Gastrocnemius medialis (tissue), 4 donors: ENCODE measurements at regions not wholly inside any gene's neighbourhood (a gene's known extent, or its start where the extent isn't known, plus 50 kb on each side); places are given as distances from the start of the nearest gene placed in this dataset.

Experiments used
- POLR2A ChIP-seq, 2 donors: fragments of 450-650 bp; IDR thresholded peaks; one replicate each; pipeline ENCODE4 v1.6.1; 2017; ENCODE audit warnings: antibody characterized with exemption in 2 of 2, mild to moderate bottlenecking in 2 of 2, moderate library complexity in 2 of 2
- TF ChIP-seq, protein P1 (sequence below), 5 experiments: fragments of 450-650 bp in 3 of 5; fragments of 200-600 bp in 2 of 5; sonication (generic) in 2 of 5; IDR thresholded peaks in 4 of 5; conservative IDR thresholded peaks in 1 of 5; 1 replicate in 4 of 5; 2 replicates in 1 of 5; pipeline ENCODE4 v1.5.1; 2016 to 2019; ENCODE audit warnings: antibody characterized with exemption in 5 of 5, mild to moderate bottlenecking in 3 of 5, moderate library complexity in 3 of 5

DNA sequence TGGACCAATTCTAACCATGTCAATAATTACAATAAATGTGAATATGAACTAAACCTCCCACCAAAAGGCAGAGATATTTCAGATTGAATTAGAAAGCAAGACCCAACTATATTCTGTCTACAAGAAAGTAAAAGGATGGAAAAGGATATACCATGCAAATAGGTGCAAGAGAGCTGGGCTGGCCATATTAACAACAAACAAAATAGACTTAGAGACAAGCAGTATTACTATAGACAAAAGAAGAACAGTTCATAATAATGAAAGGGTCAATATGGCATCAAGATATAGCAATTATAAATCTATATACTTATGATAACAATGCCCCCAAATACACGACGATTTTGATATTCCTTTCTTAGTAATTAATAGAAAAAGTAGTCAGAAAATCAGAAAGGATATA is 67.3 kb upstream of the IFFO2 start:
- TF ChIP-seq, protein P1, sequence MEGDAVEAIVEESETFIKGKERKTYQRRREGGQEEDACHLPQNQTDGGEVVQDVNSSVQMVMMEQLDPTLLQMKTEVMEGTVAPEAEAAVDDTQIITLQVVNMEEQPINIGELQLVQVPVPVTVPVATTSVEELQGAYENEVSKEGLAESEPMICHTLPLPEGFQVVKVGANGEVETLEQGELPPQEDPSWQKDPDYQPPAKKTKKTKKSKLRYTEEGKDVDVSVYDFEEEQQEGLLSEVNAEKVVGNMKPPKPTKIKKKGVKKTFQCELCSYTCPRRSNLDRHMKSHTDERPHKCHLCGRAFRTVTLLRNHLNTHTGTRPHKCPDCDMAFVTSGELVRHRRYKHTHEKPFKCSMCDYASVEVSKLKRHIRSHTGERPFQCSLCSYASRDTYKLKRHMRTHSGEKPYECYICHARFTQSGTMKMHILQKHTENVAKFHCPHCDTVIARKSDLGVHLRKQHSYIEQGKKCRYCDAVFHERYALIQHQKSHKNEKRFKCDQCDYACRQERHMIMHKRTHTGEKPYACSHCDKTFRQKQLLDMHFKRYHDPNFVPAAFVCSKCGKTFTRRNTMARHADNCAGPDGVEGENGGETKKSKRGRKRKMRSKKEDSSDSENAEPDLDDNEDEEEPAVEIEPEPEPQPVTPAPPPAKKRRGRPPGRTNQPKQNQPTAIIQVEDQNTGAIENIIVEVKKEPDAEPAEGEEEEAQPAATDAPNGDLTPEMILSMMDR (IDR thresholded peaks at IDR 0.05 in 4 of 5, conservative IDR thresholded peaks at IDR 0.05 in 1 of 5) = no peak
- no peak for TF ChIP-seq POLR2A (IDR thresholded peaks at IDR 0.05)
